ENCODE measurements at regions not wholly inside any gene's neighbourhood (a gene's known extent, or its start where the extent isn't known, plus 50 kb on each side); places are given as distances from the start of the nearest gene placed in this dataset.

- TF ChIP-seq CTCF (conservative IDR thresholded peaks at IDR 0.05; ENCODE audit: low read depth, low read length) (no peak), EZH2 (IDR thresholded peaks at IDR 0.05; ENCODE audit: low read length, unreplicated experiment) (no peak)
Observed at GRCh38 chr1:57544345-57544744, 120.5 kb upstream of the DAB1 start.

All from PC-3 (cell line).